WTC11 (cell line): ENCODE measurements at regions not wholly inside any gene's neighbourhood (a gene's known extent, or its start where the extent isn't known, plus 50 kb on each side); places are given as distances from the start of the nearest gene placed in this dataset.

Experiments used
- CREB1 ChIP-seq: sonication (generic); formaldehyde crosslinking; IDR thresholded peaks from 2 replicates; pipeline ENCODE4 v1.8.0; 2023; ENCODE audit warnings: mild to moderate bottlenecking, missing genetic modification reagents
- FOXJ3 ChIP-seq: sonication (generic); formaldehyde crosslinking; IDR thresholded peaks from 2 replicates; pipeline ENCODE4 v1.9.0; 2021; ENCODE audit warnings: missing genetic modification reagents, mild to moderate bottlenecking, borderline replicate concordance
- JUN ChIP-seq: sonication (generic); formaldehyde crosslinking; IDR thresholded peaks from 2 replicates; pipeline ENCODE4 v1.8.0; 2023; ENCODE audit warnings: mild to moderate bottlenecking, missing genetic modification reagents
- NFE2L1 ChIP-seq: sonication (generic); formaldehyde crosslinking; IDR thresholded peaks from 2 replicates; pipeline ENCODE4 v1.8.1; 2023; ENCODE audit warnings: missing genetic modification reagents
- SOX15 ChIP-seq: fragments of 250-450 bp; sonication (Bioruptor Pico); IDR thresholded peaks from 2 replicates; pipeline ENCODE4 v1.9.0; 2021; ENCODE audit warnings: mild to moderate bottlenecking
- STAT6 ChIP-seq: sonication (generic); formaldehyde crosslinking; conservative IDR thresholded peaks from 2 replicates; pipeline ENCODE4 v1.8.1; 2023; ENCODE audit warnings: mild to moderate bottlenecking, low read depth, missing genetic modification reagents, moderate library complexity
- TEAD4 ChIP-seq: sonication (generic); formaldehyde crosslinking; IDR thresholded peaks from 2 replicates; pipeline ENCODE4 v1.8.0; 2022; ENCODE audit warnings: mild to moderate bottlenecking, missing genetic modification reagents
- USF1 ChIP-seq: sonication (generic); formaldehyde crosslinking; IDR thresholded peaks from 2 replicates; pipeline ENCODE4 v1.8.0; 2022; ENCODE audit warnings: mild to moderate bottlenecking, missing genetic modification reagents
- ZBTB21 ChIP-seq: sonication (generic); formaldehyde crosslinking; IDR thresholded peaks from 2 replicates; pipeline ENCODE4 v1.8.1; 2023; ENCODE audit warnings: mild to moderate bottlenecking, missing genetic modification reagents, borderline replicate concordance
- ZNF396 ChIP-seq: fragments of 250-450 bp; sonication (Bioruptor Pico); IDR thresholded peaks from 2 replicates; pipeline ENCODE4 v1.8.0; 2021; ENCODE audit warnings: mild to moderate bottlenecking, moderate library complexity, borderline replicate concordance
- TF ChIP-seq, protein P1 (sequence below): fragments of 200-600 bp; IDR thresholded peaks from 2 replicates; pipeline ENCODE4 v1.8.0; 2022; ENCODE audit warnings: antibody characterized with exemption
- TF ChIP-seq, protein P2 (sequence below): sonication (generic); formaldehyde crosslinking; IDR thresholded peaks from 2 replicates; pipeline ENCODE4 v1.8.1; 2023; ENCODE audit warnings: mild to moderate bottlenecking, moderate library complexity, missing genetic modification reagents

DNA sequence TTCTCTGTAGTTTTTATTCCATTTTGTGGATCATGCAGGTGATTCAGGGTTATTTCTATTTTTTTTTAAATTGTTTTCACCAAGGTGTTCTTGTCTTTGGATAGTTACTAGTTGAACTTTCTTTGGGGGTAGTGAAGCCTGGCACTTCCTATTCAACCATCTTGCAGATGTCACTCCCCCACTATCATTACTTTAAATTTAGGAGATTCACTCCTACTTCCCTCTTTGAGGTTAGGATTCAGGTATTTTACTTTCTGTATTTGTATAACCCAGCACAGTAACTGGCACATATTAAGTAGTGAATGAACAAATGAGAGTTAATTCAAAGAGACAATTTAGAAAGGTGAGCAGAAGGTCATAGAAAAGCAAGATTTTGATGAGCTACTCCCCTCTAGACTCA lies 255.6 kb downstream of the ATP23 start:
- no peak for TF ChIP-seq CREB1 (CRISPR knock-in tag)
- TF ChIP-seq, protein P1, sequence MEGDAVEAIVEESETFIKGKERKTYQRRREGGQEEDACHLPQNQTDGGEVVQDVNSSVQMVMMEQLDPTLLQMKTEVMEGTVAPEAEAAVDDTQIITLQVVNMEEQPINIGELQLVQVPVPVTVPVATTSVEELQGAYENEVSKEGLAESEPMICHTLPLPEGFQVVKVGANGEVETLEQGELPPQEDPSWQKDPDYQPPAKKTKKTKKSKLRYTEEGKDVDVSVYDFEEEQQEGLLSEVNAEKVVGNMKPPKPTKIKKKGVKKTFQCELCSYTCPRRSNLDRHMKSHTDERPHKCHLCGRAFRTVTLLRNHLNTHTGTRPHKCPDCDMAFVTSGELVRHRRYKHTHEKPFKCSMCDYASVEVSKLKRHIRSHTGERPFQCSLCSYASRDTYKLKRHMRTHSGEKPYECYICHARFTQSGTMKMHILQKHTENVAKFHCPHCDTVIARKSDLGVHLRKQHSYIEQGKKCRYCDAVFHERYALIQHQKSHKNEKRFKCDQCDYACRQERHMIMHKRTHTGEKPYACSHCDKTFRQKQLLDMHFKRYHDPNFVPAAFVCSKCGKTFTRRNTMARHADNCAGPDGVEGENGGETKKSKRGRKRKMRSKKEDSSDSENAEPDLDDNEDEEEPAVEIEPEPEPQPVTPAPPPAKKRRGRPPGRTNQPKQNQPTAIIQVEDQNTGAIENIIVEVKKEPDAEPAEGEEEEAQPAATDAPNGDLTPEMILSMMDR, result no peak
- TF ChIP-seq TEAD4, result no peak
- no peak for TF ChIP-seq ZBTB21 (CRISPR knock-in tag)
- TF ChIP-seq, protein P2, sequence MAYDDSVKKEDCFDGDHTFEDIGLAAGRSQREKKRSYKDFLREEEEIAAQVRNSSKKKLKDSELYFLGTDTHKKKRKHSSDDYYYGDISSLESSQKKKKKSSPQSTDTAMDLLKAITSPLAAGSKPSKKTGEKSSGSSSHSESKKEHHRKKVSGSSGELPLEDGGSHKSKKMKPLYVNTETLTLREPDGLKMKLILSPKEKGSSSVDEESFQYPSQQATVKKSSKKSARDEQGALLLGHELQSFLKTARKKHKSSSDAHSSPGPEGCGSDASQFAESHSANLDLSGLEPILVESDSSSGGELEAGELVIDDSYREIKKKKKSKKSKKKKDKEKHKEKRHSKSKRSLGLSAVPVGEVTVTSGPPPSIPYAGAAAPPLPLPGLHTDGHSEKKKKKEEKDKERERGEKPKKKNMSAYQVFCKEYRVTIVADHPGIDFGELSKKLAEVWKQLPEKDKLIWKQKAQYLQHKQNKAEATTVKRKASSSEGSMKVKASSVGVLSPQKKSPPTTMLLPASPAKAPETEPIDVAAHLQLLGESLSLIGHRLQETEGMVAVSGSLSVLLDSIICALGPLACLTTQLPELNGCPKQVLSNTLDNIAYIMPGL (CRISPR knock-in tag), result no peak
- TF ChIP-seq SOX15 (CRISPR knock-in tag), result no peak
- TF ChIP-seq USF1 (CRISPR knock-in tag), result no peak
- TF ChIP-seq NFE2L1, result no peak
- no peak for TF ChIP-seq STAT6 (CRISPR knock-in tag)
- TF ChIP-seq JUN, result no peak
- no peak for TF ChIP-seq FOXJ3 (CRISPR knock-in tag)
- TF ChIP-seq ZNF396 (CRISPR knock-in tag), result no peak
